GM13977 (cell line): ENCODE measurements at regions not wholly inside any gene's neighbourhood (a gene's known extent, or its start where the extent isn't known, plus 50 kb on each side); places are given as distances from the start of the nearest gene placed in this dataset.

Source experiments
- DNase-seq: peaks from one replicate; pipeline ENCODE4 v3.0.0; 2012; ENCODE audit warnings: low spot score
- CTCF ChIP-seq: IDR thresholded peaks from 2 replicates; pipeline ENCODE4 v1.5.1; 2012; ENCODE audit warnings: mild to moderate bottlenecking, control low read depth; ENCODE audit not compliant: insufficient read depth; ENCODE audit errors: extremely low read depth, missing control alignments
- in situ Hi-C: fragments of 300-500 bp; cut with MboI; formaldehyde crosslinking; loops from one replicate; pipeline ENCODE4 v1.12.0; 2022; ENCODE audit warnings: low sequenced_read_pairs, low pct_unique_long_range_greater_than_20kb, mixed read lengths, inconsistent platforms; ENCODE audit not compliant: unreplicated experiment

GRCh38 chr6:12645941-12646340 lies 70.6 kb upstream of the PHACTR1 start:
- in situ Hi-C loops: no loop called here
- no peak for TF ChIP-seq CTCF

GRCh38 chr6:12648171-12648570 lies 68.4 kb upstream of the PHACTR1 start:
- TF ChIP-seq CTCF: no peak
- in situ Hi-C loops: no loop called here
- DNase-seq: no peak

More at GRCh38 chr6:12645941-12646340, 70.6 kb upstream of the PHACTR1 start:
- DNase-seq: no peak

- in situ Hi-C loops: no loop called here
- DNase-seq: no peak
These were observed 67.2 kb upstream of the PHACTR1 start for GRCh38 chr6:12649325-12649724.

GRCh38 chr6:12653486-12653885 lies 63.1 kb upstream of the PHACTR1 start:
- no peak for DNase-seq
- in situ Hi-C loops: no loop called here
- no peak for TF ChIP-seq CTCF

More at GRCh38 chr6:12649325-12649724, 67.2 kb upstream of the PHACTR1 start:
- no peak for TF ChIP-seq CTCF

GRCh38 chr6:12654107-12654506 lies 62.5 kb upstream of the PHACTR1 start:
- in situ Hi-C loops: no loop called here
- TF ChIP-seq CTCF: no peak
- no peak for DNase-seq

- DNase-seq: no peak
- in situ Hi-C loops: no loop called here
- no peak for TF ChIP-seq CTCF
These were observed 62.1 kb upstream of the PHACTR1 start for GRCh38 chr6:12654514-12654913.

GRCh38 chr6:12656906-12657305 lies 59.7 kb upstream of the PHACTR1 start:
- TF ChIP-seq CTCF: no peak
- in situ Hi-C loops: no loop called here
- no peak for DNase-seq
